ENCODE measurements at regions not wholly inside any gene's neighbourhood (a gene's known extent, or its start where the extent isn't known, plus 50 kb on each side); places are given as distances from the start of the nearest gene placed in this dataset.

DNA sequence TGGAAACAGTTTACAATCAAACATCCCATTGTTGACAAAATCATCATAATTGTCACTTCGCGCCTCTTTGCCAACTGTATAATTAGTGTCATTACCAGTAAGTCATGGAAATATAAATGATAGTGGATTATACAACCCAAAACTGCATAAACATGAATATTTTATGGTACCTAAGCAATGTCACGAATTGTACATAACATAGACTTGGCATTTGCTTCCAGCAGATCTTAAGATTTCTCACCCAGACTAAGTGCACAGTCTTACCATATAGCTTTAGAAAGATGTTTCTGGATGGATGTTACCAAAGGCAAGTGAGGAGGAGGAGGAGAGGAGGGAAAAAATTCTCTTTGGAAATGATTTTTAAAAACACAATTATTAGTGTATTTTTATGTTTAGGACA is 113.4 kb upstream of the TAS2R1 start:
- no peak for TF ChIP-seq GATA2 (IDR thresholded peaks at IDR 0.05; ENCODE audit: low read depth, low read length)
- TF ChIP-seq GATA3 (IDR thresholded peaks at IDR 0.05; ENCODE audit: low read depth, low read length): no peak

DNA sequence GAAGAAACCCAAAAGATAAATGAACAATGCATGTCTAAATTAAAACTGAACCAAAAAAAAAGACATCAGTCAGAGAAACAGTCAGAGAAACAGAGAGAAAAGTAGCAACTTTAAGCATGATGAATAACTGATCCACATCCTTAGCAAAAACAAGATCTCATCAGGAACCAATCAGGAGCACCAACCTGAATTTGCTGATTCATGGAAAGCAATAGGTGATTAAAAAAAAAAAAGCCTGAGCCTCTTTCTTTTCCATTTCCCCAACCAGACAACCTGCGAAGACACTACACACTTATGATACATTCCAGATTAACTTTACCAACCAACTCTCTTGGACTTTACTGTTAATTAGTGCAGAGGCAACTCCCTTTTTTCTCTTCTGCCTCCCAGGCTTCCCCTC is 112.7 kb upstream of the TAS2R1 start:
- no peak for TF ChIP-seq GATA2 (IDR thresholded peaks at IDR 0.05; ENCODE audit: low read depth, low read length)
- TF ChIP-seq GATA3 (IDR thresholded peaks at IDR 0.05; ENCODE audit: low read depth, low read length): no peak

DNA sequence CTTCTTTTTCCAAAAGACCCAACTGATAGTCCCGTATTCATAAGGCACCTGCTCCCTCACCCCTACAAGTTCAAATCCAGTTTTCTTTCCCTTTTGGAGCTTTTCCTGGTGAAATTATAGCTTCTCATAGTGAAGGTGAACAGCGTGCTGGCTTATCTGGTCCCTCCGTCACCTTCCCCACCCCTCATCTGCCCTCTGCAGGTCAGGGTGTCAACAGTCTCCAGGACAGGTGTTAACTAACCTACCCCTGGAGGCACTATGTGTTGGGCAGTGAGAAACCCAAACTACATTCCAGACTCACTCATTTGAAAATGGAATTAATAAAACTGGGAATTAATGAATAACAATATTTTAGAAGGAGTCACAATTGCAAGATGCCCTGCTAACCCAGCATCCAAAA is 109.0 kb upstream of the TAS2R1 start:
- TF ChIP-seq GATA3 (IDR thresholded peaks at IDR 0.05; ENCODE audit: low read depth, low read length) (no peak), GATA2 (IDR thresholded peaks at IDR 0.05; ENCODE audit: low read depth, low read length) (no peak)

DNA sequence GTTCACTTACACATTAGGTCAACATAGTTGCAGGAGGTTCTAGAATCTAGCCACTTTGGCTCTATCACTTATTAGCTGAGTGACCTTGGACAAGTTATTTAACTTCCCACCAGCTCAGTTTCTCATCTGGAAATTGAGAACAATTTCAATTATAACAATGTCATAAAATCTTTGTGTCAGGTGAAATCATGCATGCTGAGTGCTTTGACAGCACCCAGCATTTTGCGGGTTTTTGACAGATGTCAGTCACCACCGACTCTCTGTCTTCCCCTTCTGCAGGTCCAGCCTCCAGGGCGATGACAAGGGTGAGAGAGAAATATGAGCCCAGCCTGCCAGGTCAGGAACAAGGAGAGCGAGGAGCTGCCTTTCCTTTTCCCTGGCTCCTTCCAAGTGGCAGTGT is 107.1 kb upstream of the TAS2R1 start:
- TF ChIP-seq GATA2 (IDR thresholded peaks at IDR 0.05; ENCODE audit: low read depth, low read length): no peak
- no peak for TF ChIP-seq GATA3 (IDR thresholded peaks at IDR 0.05; ENCODE audit: low read depth, low read length)

DNA sequence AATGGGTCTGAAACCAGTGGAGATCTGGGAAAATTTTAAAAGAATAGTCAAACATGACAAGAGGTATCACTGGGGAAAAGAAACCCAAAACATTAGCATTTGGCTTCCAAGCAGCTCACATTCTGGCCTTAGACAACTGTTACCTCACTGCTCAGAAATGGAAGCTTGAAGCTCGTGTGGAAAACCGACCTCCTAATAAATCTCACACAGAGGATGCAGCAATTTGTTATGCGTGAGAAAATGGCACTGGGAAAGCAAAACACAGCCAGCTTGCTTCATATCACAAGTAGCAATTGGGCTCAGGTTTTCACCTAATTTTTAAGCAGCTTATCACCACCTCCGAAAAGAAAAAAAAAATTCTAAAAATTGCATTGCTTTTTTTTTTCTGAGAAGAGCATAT is 103.3 kb upstream of the TAS2R1 start:
- TF ChIP-seq GATA3 (IDR thresholded peaks at IDR 0.05; ENCODE audit: low read depth, low read length) (no peak), GATA2 (IDR thresholded peaks at IDR 0.05; ENCODE audit: low read depth, low read length) (no peak)

DNA sequence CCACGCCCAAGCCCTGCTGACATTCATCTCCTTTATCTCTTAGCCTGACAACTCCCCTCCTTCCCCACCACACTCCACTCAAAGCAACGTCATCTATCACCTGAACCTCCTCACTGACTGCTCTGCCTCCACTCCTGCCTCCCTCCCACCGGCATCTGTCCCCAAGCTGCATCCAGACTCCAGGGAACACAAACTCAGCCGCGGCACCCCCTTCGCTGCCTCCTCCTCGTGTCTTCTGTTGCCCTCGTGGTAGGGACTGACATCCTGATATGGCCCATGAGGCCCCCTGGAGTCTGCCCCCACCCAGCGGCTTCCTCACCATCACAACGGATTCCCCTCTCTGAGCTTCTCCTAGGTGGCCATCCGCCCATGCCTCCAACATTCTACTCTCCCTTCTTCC is 101.0 kb upstream of the TAS2R1 start:
- TF ChIP-seq GATA3 (IDR thresholded peaks at IDR 0.05; ENCODE audit: low read depth, low read length) (no peak), GATA2 (IDR thresholded peaks at IDR 0.05; ENCODE audit: low read depth, low read length) (no peak)

DNA sequence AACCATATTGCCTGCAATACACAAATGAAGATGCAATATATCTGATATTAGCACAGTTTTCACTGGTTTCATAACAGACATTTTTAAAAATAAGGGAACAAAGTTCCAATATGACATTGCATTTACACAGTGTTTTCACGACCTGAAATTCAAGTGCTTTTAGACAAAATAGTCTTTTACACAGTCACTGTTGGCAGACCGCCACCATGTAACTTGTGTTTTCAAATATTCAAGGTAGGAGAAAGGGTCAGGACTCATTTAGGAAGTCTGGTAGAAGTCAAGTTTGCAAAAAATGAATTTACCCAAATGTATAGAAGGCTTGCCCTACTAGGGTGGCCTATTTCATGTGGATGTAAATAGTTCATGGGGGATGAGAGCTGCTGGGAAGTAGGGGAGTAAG is 98.1 kb upstream of the TAS2R1 start:
- TF ChIP-seq GATA3 (IDR thresholded peaks at IDR 0.05; ENCODE audit: low read depth, low read length) (no peak), GATA2 (IDR thresholded peaks at IDR 0.05; ENCODE audit: low read depth, low read length) (no peak)

DNA sequence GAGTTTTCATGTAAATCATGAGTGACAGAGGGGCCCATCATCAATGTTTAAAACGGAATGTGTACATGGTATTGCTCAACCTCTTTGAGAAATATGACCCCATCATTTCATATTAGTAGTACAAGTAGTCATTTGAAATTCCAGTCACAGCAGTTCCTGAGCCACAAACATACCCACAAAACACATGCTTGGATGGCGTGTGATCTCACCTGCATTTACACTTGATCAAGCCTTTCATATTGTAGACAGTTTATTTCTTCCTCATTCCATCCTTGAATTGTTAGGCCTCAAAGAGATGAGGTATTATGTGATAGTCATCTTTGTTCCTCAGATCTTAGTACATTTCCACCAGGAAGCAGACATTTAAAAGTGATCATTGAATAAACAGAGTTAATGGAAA is 96.8 kb upstream of the TAS2R1 start:
- no peak for TF ChIP-seq GATA3 (IDR thresholded peaks at IDR 0.05; ENCODE audit: low read depth, low read length)
- no peak for TF ChIP-seq GATA2 (IDR thresholded peaks at IDR 0.05; ENCODE audit: low read depth, low read length)

DNA sequence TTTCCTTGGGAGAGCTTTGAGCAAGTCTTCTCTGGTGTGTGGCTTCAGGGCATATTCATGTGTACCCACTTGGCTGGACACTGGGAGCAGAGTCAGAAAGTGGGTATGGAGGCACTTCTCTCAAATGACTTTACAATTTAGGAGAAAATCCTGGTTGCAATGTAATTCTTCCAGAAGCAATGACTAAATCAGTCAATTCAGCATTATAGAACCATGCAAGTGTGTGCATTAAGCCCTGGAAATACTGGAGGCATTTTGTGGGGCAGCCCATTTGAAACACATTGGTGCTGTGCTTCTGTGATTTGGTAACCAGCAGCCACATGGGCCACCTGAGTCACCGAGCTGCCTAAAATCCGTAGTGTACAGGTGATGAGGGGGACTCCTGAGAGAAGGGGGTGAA is 94.6 kb upstream of the TAS2R1 start:
- TF ChIP-seq GATA2 (IDR thresholded peaks at IDR 0.05; ENCODE audit: low read depth, low read length): no peak

DNA sequence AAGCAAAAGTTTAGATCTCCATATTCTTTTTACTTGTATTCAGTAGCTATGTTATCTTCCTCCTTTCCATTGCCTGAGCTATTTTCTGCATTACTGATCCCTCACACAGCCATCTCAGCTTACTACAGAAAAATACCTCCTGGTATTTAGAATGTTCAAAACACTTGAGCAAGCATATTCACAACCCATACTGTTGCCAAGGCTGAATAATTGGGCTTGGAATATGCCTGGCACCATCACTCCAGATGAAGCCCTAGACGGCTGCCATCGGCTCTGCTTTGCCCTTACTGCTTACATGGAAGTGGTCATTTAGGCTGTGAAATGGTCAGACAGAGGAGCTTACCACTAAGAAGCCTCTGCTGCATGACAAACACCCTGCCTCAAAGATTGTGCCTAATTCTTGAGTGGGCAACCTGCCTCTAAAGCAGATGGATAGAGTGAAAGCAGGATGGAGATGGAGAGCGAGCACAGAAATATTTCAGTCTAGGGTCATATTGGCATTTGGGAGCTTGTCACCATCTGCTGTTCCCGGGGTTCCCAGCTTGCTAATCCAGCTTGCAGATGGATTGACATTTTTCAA is 92.5 kb upstream of the TAS2R1 start:
- no peak for TF ChIP-seq GATA3 (IDR thresholded peaks at IDR 0.05; ENCODE audit: low read depth, low read length)
- TF ChIP-seq GATA2 (IDR thresholded peaks at IDR 0.05; ENCODE audit: low read depth, low read length): no peak

DNA sequence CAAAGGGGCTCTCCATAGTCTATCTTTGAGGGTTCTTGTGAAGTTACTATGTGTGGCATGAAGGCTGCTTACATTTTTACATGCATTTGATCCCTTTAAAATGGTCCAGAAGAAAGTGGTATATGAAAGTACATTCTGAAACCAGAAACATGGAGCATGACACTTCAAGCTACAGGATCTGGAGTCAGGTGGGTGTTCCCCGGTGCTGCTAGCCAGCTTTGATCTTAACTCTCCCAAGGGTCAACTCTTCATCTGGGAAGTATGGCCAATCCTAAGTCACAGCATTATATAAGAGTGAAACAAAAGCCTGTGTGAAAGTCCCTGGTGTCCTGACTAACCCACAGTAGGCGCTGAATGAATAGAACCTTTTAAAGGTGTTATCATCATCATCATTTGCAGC is 91.0 kb upstream of the TAS2R1 start:
- TF ChIP-seq GATA3 (IDR thresholded peaks at IDR 0.05; ENCODE audit: low read depth, low read length) (no peak), GATA2 (IDR thresholded peaks at IDR 0.05; ENCODE audit: low read depth, low read length) (no peak)

DNA sequence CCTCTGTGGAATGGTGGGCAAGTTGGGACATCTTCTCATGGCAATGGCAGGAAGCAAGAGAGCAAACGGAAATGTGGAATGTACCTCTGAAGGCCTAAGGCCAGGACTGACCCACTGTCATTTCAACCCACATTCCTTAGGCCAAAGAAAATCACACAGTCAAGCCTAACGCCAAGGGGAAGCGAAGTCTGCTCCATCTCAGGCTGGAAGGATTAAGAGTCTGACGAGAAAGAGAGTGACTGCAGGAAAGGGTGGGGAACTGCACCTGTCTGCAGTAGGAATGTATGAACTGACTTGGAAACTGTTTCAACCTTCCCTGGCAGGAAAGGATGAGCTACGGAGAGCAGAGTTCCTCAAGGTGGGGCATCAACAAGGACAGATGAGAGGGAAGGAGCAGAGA is 90.2 kb upstream of the TAS2R1 start:
- TF ChIP-seq GATA3 (IDR thresholded peaks at IDR 0.05; ENCODE audit: low read depth, low read length) (no peak), GATA2 (IDR thresholded peaks at IDR 0.05; ENCODE audit: low read depth, low read length) (no peak)

DNA sequence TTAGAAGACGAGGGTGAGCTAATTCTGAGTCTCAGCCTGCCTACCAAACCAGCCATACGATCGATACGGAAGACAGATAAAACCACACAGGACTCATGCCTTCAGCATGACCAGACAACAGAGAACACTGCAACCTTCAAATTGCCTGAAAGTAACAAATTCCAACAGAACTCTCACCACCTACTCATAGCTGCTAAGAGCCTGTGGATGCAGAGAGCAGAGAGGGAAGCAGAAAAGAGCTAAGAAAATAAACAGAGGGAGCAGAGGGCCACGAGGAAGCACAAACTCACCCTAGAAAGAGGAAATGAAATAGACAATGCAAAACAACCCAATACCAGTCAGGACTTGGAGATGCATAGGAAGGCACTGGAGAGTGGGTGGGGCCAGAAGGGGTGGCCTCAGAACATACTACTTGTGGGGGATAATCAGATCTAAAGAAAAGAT is 86.7 kb upstream of the TAS2R1 start:
- TF ChIP-seq GATA3 (IDR thresholded peaks at IDR 0.05; ENCODE audit: low read depth, low read length) (no peak), GATA2 (IDR thresholded peaks at IDR 0.05; ENCODE audit: low read depth, low read length) (no peak)

DNA sequence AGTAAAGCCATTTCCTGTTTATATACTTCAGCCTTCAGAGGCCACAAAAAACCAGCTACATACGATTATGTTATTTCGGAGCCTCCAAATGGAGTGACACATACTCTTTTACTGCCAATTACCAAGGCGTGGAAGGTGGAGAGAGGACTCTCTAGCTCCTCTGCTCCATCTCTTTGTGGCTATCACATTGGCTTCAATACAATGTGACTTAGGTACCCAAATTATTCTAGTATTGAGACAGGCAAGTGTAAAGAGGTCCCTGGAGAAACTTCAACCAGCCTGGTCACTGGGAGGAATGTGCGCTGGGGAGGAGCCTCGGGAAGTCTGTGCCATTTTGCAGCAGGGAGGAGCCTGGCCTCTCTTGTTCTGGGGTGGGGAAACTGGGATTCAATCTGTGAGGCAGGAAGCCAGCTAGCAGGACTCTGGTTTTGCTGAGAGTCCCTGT is 85.8 kb upstream of the TAS2R1 start:
- TF ChIP-seq GATA3 (IDR thresholded peaks at IDR 0.05; ENCODE audit: low read depth, low read length): no peak
- no peak for TF ChIP-seq GATA2 (IDR thresholded peaks at IDR 0.05; ENCODE audit: low read depth, low read length)

DNA sequence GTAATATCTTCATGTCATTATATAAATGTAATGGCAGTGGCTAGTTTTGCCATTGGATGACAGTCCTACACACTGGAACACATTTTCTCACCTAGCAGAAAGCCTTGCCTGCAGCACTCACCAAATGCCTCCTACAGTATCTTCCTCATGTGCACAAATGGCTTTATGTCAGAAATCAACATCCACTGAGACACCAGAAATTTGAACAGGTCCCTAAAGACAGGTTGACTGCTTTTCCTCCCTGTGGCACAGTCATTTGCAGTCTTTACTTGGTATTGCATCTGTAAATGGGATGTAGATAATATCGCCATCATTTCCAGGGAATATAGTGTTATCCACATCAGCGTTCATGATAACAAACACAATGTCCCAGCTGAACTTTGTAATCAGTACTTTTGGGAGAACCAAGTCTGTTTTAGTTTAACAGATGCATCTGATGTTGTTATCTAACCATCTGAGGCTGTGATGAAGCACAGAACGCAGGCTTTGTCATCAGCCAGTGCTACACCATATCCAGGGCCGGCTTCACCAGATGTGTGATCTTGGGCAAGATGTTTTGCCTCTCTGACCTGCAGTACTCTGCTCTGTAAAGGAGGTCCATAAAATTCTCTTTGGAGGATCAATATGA is 83.9 kb upstream of the TAS2R1 start:
- TF ChIP-seq GATA3 (IDR thresholded peaks at IDR 0.05; ENCODE audit: low read depth, low read length) (peak; percentile 100), GATA2 (IDR thresholded peaks at IDR 0.05; ENCODE audit: low read depth, low read length) (peak; percentile 100)

DNA sequence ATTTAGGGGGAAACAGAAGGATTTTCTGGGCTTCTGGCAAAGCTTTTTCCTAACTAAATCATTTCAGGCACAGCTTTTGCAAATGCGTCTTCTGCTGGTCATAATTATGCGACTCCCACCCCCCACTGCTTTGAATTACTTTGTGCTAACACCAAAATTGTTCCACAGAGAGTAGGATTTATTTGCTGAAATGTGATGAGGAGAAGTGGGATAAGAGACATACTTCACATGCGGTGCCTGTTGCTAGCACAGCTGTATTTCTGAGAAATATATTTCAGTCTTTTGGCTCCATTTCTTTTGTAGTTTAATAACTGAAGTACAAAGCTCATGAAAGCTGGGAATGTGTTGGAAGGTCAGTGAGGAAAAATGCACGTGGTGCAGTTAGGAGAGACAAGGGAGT is 83.2 kb upstream of the TAS2R1 start:
- TF ChIP-seq GATA2 (IDR thresholded peaks at IDR 0.05; ENCODE audit: low read depth, low read length) (no peak), GATA3 (IDR thresholded peaks at IDR 0.05; ENCODE audit: low read depth, low read length) (no peak)

Data from SH-SY5Y (cell line).